GM18907 (cell line): ENCODE measurements at regions not wholly inside any gene's neighbourhood (a gene's known extent, or its start where the extent isn't known, plus 50 kb on each side); places are given as distances from the start of the nearest gene placed in this dataset.

Source experiments
- ATAC-seq: cut with Tn5 transposase; IDR thresholded peaks from one replicate; pipeline ENCODE4 v1.9.1; 2021; ENCODE audit warnings: mild to moderate bottlenecking, moderate library complexity; ENCODE audit not compliant: unreplicated experiment

- no peak for ATAC-seq
Observed at GRCh38 chr7:47691988-47692387, 110.1 kb upstream of the TNS3 start.

- no peak for ATAC-seq
Observed at GRCh38 chr7:47690902-47691558, 109.1 kb upstream of the TNS3 start.

GRCh38 chr7:47689558-47689957, 107.6 kb upstream of the TNS3 start:
- ATAC-seq: no peak

- no peak for ATAC-seq
Observed at GRCh38 chr7:47688311-47689100, 106.6 kb upstream of the TNS3 start.

- no peak for ATAC-seq
Observed at GRCh38 chr7:47685712-47686376, 103.9 kb upstream of the TNS3 start.

GRCh38 chr7:47685151-47685550, 103.2 kb upstream of the TNS3 start:
- ATAC-seq: no peak

- no peak for ATAC-seq
Observed at GRCh38 chr7:47684728-47685127, 102.8 kb upstream of the TNS3 start.

GRCh38 chr7:47683485-47683898, 101.6 kb upstream of the TNS3 start:
- no peak for ATAC-seq

GRCh38 chr7:47682874-47683273, 101.0 kb upstream of the TNS3 start:
- ATAC-seq: no peak

GRCh38 chr7:47681249-47681810, 99.4 kb upstream of the TNS3 start:
- no peak for ATAC-seq

GRCh38 chr7:47678641-47679380, 96.9 kb upstream of the TNS3 start:
- ATAC-seq: no peak

- ATAC-seq: no peak
Observed at GRCh38 chr7:47677664-47678063, 95.8 kb upstream of the TNS3 start.

GRCh38 chr7:47677093-47677492, 95.2 kb upstream of the TNS3 start:
- ATAC-seq: no peak

- ATAC-seq: no peak
Observed at GRCh38 chr7:47672977-47673381, 91.1 kb upstream of the TNS3 start.

- no peak for ATAC-seq
Observed at GRCh38 chr7:47672271-47672791, 90.4 kb upstream of the TNS3 start.

- ATAC-seq: no peak
Observed at GRCh38 chr7:47671358-47671757, 89.4 kb upstream of the TNS3 start.

GRCh38 chr7:47670729-47671128, 88.8 kb upstream of the TNS3 start:
- peak; percentile 88 for ATAC-seq

- peak; percentile 17 for ATAC-seq
Observed at GRCh38 chr7:47669901-47670384, 88.0 kb upstream of the TNS3 start.

- peak; percentile 71 for ATAC-seq
Observed at GRCh38 chr7:47669178-47669891, 87.4 kb upstream of the TNS3 start.
